Adrenal gland (tissue), 5 donors: ENCODE measurements at regions not wholly inside any gene's neighbourhood (a gene's known extent, or its start where the extent isn't known, plus 50 kb on each side); places are given as distances from the start of the nearest gene placed in this dataset.

Experiments used
- CTCF ChIP-seq, 6 experiments: fragments of 450-650 bp in 4 of 6; fragments of 200-600 bp in 2 of 6; sonication (generic) in 1 of 6; IDR thresholded peaks; 1 replicate in 5 of 6; 2 replicates in 1 of 6; pipeline versions ENCODE4 v1.5.1 to v1.8.0; 2016 to 2021; ENCODE audit warnings: antibody characterized with exemption in 6 of 6, mild to moderate bottlenecking in 2 of 6, moderate library complexity in 1 of 6
- POLR2A ChIP-seq, 2 donors: fragments of 450-650 bp; IDR thresholded peaks; one replicate each; pipeline ENCODE4 v1.6.1; 2017; ENCODE audit warnings: antibody characterized with exemption in 2 of 2, mild to moderate bottlenecking in 2 of 2, moderate library complexity in 1 of 2
- donor health status: DM: no; HTN: no; CAD: no.

- TF ChIP-seq POLR2A (IDR thresholded peaks at IDR 0.05) (no peak), CTCF (IDR thresholded peaks at IDR 0.05) (no peak)
Measured at GRCh38 chr16:52005551-52005950, 541.4 kb downstream of the TOX3 start.
